GM21381 (cell line): ENCODE measurements at regions not wholly inside any gene's neighbourhood (a gene's known extent, or its start where the extent isn't known, plus 50 kb on each side); places are given as distances from the start of the nearest gene placed in this dataset.

ENCODE experiments used
- ATAC-seq: cut with Tn5 transposase; IDR thresholded peaks from one replicate; pipeline ENCODE4 v1.9.1; 2021; ENCODE audit warnings: mild to moderate bottlenecking, moderate library complexity; ENCODE audit not compliant: unreplicated experiment

GRCh38 chr2:217491271-217491670, 511.5 kb downstream of the TNS1 start:
- ATAC-seq, result no peak

GRCh38 chr2:217489145-217489960, 513.4 kb downstream of the TNS1 start:
- ATAC-seq, result no peak

- no peak for ATAC-seq
Observed at GRCh38 chr2:217484046-217484445, 518.7 kb downstream of the TNS1 start.

- ATAC-seq, result no peak
Observed at GRCh38 chr2:217482056-217482710, 520.6 kb downstream of the TNS1 start.

- ATAC-seq, result no peak
Observed at GRCh38 chr2:217481577-217481976, 521.2 kb downstream of the TNS1 start.

GRCh38 chr2:217479566-217479965, 523.2 kb downstream of the TNS1 start:
- ATAC-seq, result no peak

GRCh38 chr2:217478831-217479455, 523.9 kb downstream of the TNS1 start:
- ATAC-seq, result no peak

- no peak for ATAC-seq
Observed at GRCh38 chr2:217477583-217477982, 525.2 kb downstream of the TNS1 start.

GRCh38 chr2:217475791-217476190, 527.0 kb downstream of the TNS1 start:
- no peak for ATAC-seq

GRCh38 chr2:217475101-217475500, 527.7 kb downstream of the TNS1 start:
- ATAC-seq, result no peak

GRCh38 chr2:217471319-217471718, 531.5 kb downstream of the TNS1 start:
- ATAC-seq, result no peak

GRCh38 chr2:217469203-217469810, 533.5 kb downstream of the TNS1 start:
- ATAC-seq, result no peak

- ATAC-seq, result no peak
Observed at GRCh38 chr2:217468042-217468830, 534.6 kb downstream of the TNS1 start.

- ATAC-seq, result no peak
Observed at GRCh38 chr2:217467331-217467730, 535.5 kb downstream of the TNS1 start.

GRCh38 chr2:217466805-217467204, 536.0 kb downstream of the TNS1 start:
- ATAC-seq, result no peak

- ATAC-seq, result no peak
Observed at GRCh38 chr2:217466104-217466503, 536.7 kb downstream of the TNS1 start.

- ATAC-seq, result no peak
Observed at GRCh38 chr2:217465100-217465499, 537.7 kb downstream of the TNS1 start.

GRCh38 chr2:217463402-217464075, 539.3 kb downstream of the TNS1 start:
- no peak for ATAC-seq

GRCh38 chr2:217462121-217462520, 540.7 kb downstream of the TNS1 start:
- no peak for ATAC-seq

GRCh38 chr2:217461674-217462073, 541.1 kb downstream of the TNS1 start:
- ATAC-seq, result no peak
